WTC11 (cell line): ENCODE measurements at regions not wholly inside any gene's neighbourhood (a gene's known extent, or its start where the extent isn't known, plus 50 kb on each side); places are given as distances from the start of the nearest gene placed in this dataset.

Experiments
- E2F1 ChIP-seq: sonication (generic); formaldehyde crosslinking; IDR thresholded peaks from 2 replicates; pipeline ENCODE4 v1.8.0; 2022; ENCODE audit warnings: mild to moderate bottlenecking, missing genetic modification reagents
- NR3C1 ChIP-seq: sonication (generic); formaldehyde crosslinking; conservative IDR thresholded peaks from 2 replicates; pipeline ENCODE4 v1.8.1; 2023; ENCODE audit warnings: low read depth, mild to moderate bottlenecking, missing genetic modification reagents
- SMAD4 ChIP-seq: sonication (generic); formaldehyde crosslinking; IDR thresholded peaks from 2 replicates; pipeline ENCODE4 v1.8.0; 2022; ENCODE audit warnings: mild to moderate bottlenecking, missing genetic modification reagents
- TEAD4 ChIP-seq: sonication (generic); formaldehyde crosslinking; IDR thresholded peaks from 2 replicates; pipeline ENCODE4 v1.8.0; 2022; ENCODE audit warnings: mild to moderate bottlenecking, missing genetic modification reagents
- ZNF232 ChIP-seq: sonication (generic); formaldehyde crosslinking; IDR thresholded peaks from 2 replicates; pipeline ENCODE4 v1.8.0; 2022; ENCODE audit warnings: mild to moderate bottlenecking, missing genetic modification reagents
- TF ChIP-seq, protein P1 (sequence below): fragments of 200-600 bp; IDR thresholded peaks from 2 replicates; pipeline ENCODE4 v1.8.0; 2022; ENCODE audit warnings: antibody characterized with exemption
- TF ChIP-seq, protein P2 (sequence below): sonication (generic); formaldehyde crosslinking; IDR thresholded peaks from 2 replicates; pipeline ENCODE4 v1.8.1; 2022; ENCODE audit warnings: mild to moderate bottlenecking, moderate library complexity, missing genetic modification reagents

- TF ChIP-seq ZNF232 (CRISPR knock-in tag) (no peak), E2F1 (CRISPR knock-in tag) (no peak), TEAD4 (CRISPR knock-in tag) (no peak), NR3C1 (CRISPR knock-in tag) (no peak), SMAD4 (CRISPR knock-in tag) (no peak)
- TF ChIP-seq, protein P1, sequence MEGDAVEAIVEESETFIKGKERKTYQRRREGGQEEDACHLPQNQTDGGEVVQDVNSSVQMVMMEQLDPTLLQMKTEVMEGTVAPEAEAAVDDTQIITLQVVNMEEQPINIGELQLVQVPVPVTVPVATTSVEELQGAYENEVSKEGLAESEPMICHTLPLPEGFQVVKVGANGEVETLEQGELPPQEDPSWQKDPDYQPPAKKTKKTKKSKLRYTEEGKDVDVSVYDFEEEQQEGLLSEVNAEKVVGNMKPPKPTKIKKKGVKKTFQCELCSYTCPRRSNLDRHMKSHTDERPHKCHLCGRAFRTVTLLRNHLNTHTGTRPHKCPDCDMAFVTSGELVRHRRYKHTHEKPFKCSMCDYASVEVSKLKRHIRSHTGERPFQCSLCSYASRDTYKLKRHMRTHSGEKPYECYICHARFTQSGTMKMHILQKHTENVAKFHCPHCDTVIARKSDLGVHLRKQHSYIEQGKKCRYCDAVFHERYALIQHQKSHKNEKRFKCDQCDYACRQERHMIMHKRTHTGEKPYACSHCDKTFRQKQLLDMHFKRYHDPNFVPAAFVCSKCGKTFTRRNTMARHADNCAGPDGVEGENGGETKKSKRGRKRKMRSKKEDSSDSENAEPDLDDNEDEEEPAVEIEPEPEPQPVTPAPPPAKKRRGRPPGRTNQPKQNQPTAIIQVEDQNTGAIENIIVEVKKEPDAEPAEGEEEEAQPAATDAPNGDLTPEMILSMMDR = no peak
- TF ChIP-seq, protein P2, sequence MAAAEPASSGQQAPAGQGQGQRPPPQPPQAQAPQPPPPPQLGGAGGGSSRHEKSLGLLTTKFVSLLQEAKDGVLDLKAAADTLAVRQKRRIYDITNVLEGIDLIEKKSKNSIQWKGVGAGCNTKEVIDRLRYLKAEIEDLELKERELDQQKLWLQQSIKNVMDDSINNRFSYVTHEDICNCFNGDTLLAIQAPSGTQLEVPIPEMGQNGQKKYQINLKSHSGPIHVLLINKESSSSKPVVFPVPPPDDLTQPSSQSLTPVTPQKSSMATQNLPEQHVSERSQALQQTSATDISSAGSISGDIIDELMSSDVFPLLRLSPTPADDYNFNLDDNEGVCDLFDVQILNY (CRISPR knock-in tag) = no peak
Observed at GRCh38 chr2:60633615-60634014, 80.2 kb upstream of the BCL11A start.
